WI38 (cell line): ENCODE measurements at regions not wholly inside any gene's neighbourhood (a gene's known extent, or its start where the extent isn't known, plus 50 kb on each side); places are given as distances from the start of the nearest gene placed in this dataset.

Source experiments
- H3K4me3 ChIP-seq: 2 replicates; pipeline ENCODE4 v1.5.1; 2011; ENCODE audit warnings: low read depth, mild to moderate bottlenecking, control low read depth, low read length
- CTCF ChIP-seq: IDR thresholded peaks from 2 replicates; pipeline ENCODE4 v1.5.1; 2012; ENCODE audit warnings: low read depth, mild to moderate bottlenecking, control low read depth, low read length

GRCh38 chr18:53864770-53865169 lies 359.7 kb downstream of the MBD2 start:
- TF ChIP-seq CTCF = no peak

GRCh38 chr18:53862921-53863320 lies 361.5 kb downstream of the MBD2 start:
- H3K4me3 ChIP-seq = no peak overlapping the region
- no peak for TF ChIP-seq CTCF

More at GRCh38 chr18:53864770-53865169, 359.7 kb downstream of the MBD2 start:
- H3K4me3 ChIP-seq = no peak overlapping the region

GRCh38 chr18:53861185-53861584 lies 363.3 kb downstream of the MBD2 start:
- TF ChIP-seq CTCF = no peak

GRCh38 chr18:53859764-53860163 lies 364.7 kb downstream of the MBD2 start:
- no peak for TF ChIP-seq CTCF
- no peak overlapping the region for H3K4me3 ChIP-seq

More at GRCh38 chr18:53861185-53861584, 363.3 kb downstream of the MBD2 start:
- no peak overlapping the region for H3K4me3 ChIP-seq

- no peak overlapping the region for H3K4me3 ChIP-seq
- TF ChIP-seq CTCF = no peak
These were observed 373.6 kb downstream of the MBD2 start for GRCh38 chr18:53850902-53851301.

- no peak overlapping the region for H3K4me3 ChIP-seq
These were observed 380.7 kb downstream of the MBD2 start for GRCh38 chr18:53843763-53844162.

More at GRCh38 chr18:53843763-53844162, 380.7 kb downstream of the MBD2 start:
- TF ChIP-seq CTCF = no peak
